ENCODE measurements at regions not wholly inside any gene's neighbourhood (a gene's known extent, or its start where the extent isn't known, plus 50 kb on each side); places are given as distances from the start of the nearest gene placed in this dataset.

GRCh38 chr20:9981829-9982228 is 53.0 kb upstream of the ANKEF1 start:
- no peak for DNase-seq

- DNase-seq, result peak; percentile 90
Observed at GRCh38 chr20:9978397-9979004, 56.3 kb upstream of the ANKEF1 start.

GRCh38 chr20:9977629-9978028 is 57.2 kb upstream of the ANKEF1 start:
- DNase-seq, result no peak

- DNase-seq, result no peak
Observed at GRCh38 chr20:9974324-9974723, 60.5 kb upstream of the ANKEF1 start.

- DNase-seq, result no peak
Observed at GRCh38 chr20:9971746-9972145, 63.0 kb upstream of the ANKEF1 start.

DNA sequence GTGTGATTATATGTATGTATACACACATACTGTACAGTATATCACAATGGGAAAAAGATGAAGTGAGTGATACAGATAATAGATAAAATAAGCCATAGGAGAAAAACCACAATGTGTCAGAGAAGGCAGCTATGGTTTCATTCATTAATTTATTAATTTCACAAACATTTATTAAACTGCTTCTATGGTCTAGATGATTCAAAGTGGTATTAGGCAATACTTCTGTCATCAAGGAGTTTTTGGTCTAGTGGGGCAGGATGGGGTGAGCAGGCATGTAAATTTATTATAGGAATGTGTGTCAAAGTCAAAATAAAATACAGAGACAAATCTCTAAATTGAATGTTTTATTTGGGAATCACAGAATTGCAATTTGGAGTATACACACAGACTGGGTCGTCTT is 65.2 kb upstream of the ANKEF1 start:
- no peak for DNase-seq

- no peak for DNase-seq
Observed at GRCh38 chr20:9968015-9968414, 66.8 kb upstream of the ANKEF1 start.

DNA sequence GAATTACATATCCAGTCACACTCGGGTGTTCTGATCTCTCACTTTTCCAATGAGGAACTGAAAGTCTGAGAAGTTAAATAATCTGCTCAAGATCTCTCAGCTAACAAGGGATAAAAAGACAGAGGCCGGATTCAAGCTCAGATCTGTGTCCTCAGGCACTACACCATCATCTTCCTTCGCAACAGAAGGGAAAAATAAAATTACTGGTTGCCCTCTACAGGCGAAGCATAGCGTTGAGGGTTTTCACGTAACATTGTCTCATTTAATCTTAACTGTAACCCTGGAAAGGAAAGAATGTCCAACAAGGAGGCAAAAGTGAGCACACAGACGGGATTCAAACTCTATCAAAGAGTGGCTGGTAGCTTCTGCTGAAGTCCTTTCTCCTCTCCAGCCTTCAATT is 67.8 kb upstream of the ANKEF1 start:
- no peak for DNase-seq

- no peak for DNase-seq
Observed at GRCh38 chr20:9963029-9963428, 71.8 kb upstream of the ANKEF1 start.

GRCh38 chr20:9958693-9959092 is 76.1 kb upstream of the ANKEF1 start:
- DNase-seq, result no peak

DNA sequence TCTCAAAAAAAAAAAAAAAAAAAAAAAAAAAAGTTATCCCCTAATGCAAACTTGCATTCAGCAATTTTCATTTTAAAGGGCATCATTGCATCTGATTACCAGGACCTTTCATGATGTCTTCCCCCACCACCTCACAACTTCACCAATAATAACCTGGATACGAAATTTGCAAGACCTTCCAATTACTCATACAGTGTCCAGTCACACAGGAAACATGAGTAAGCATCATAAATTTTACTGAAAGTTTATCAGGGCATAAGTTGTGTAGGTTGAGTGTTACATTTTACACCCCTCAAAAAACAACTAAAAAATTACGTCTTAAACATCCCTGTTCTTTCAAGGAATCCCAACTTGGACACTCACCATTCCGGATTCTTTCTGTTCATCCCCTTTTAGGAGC is 79.1 kb upstream of the ANKEF1 start:
- no peak for DNase-seq

- no peak for DNase-seq
Observed at GRCh38 chr20:9949563-9949962, 85.2 kb upstream of the ANKEF1 start.

DNA sequence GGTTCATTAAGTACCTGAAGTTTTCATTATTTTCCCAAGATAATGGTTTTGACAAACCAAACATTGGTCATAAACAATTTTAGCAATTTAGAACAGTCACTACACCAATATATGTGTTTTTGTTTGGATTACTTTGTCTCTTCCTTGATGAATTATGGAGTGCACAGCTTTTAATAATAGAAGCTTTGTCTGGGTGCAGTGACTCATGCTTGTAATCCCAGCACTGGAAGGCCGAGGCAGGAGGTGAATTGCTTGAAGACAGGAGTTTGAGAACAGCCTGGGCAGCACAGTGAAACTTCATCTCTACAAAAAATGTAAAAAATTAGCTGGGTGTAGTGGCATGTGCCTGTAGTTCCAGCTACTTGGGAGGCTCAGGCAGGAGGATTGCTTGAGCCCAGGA is 89.4 kb upstream of the ANKEF1 start:
- DNase-seq, result no peak

GRCh38 chr20:9942736-9943135 is 92.1 kb upstream of the ANKEF1 start:
- DNase-seq, result no peak

DNA sequence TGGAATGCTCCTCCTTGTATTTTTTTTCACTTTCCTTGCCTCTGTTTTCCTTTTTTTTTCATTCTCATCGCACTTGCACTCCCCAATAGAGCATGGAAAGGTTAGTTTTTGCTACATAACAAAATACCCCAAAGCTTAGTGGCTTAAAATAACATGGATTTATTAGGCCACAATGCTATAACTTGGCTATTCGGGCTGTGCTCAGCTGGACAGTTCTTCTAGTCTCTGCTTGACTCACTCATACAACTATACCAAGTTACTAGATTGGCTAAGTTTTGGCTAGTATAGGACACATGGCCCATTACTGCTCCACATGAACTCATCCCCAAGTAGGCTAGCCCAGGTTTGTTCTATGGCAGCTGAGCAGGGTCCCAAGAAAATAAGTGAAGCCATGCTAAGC is 94.5 kb upstream of the ANKEF1 start:
- DNase-seq, result no peak

- DNase-seq, result no peak
Observed at GRCh38 chr20:9939231-9939630, 95.6 kb upstream of the ANKEF1 start.

DNA sequence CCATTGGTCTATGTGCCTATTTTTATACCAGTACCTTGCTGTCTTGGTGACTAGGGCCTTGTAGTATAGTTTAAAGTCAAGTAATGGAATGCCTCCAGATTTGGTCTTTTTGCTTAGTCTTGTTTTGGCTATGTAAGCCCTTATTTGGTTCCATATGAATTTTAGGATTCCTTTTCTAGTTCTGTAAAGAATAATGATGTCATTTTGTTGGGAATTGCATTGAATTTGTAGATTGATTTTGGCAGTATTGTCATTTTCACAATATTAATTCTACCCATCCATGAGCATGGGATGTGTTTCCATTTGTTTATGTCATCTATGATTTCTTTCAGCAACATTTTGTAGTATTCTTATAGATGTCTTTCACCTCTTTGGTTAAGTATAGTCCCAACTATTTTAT is 96.4 kb upstream of the PAK5 start:
- no peak for DNase-seq

DNA sequence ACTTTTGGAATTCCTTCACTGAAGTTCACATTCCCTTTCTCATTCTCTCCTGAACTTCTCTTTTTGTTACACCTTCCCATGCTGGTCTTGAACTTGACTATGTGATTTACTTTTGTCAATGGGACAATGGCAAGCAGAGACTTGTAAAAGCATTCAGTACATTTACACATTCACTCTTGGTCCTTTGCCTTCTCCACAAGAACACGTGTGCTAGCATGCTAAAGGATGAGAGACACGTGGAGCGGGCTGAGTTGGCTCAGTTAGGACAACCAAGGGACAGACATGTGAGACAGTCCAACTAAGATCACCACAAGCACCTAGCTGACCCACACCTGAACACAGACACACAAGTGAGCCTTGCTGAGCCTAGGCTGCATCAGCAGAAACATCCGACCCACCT is 91.3 kb upstream of the PAK5 start:
- no peak for DNase-seq

GRCh38 chr20:9928955-9929354 is 90.1 kb upstream of the PAK5 start:
- DNase-seq, result no peak

- DNase-seq, result no peak
Observed at GRCh38 chr20:9928281-9928737, 89.4 kb upstream of the PAK5 start.

GRCh38 chr20:9927224-9927623 is 88.3 kb upstream of the PAK5 start:
- DNase-seq, result no peak

GRCh38 chr20:9926476-9926875 is 87.6 kb upstream of the PAK5 start:
- no peak for DNase-seq

- no peak for DNase-seq
Observed at GRCh38 chr20:9926007-9926406, 87.1 kb upstream of the PAK5 start.

DNA sequence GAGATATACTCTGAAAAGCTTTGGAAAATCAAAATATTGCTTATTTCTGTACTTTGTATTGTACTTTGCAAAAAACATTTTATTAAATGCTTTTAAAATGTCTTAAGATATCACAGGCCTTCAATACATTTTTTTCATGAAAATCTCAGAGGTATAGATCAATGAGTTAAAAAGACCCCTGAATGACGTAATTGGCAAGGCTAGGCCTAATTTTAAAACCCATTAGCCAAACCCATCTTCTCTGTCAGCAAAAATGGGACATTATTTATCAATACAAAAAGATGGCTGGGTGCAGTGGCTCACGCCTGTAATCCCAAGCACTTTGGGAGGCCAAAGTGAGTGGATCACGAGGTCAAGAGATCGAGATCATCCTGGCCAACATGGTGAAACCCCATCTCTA is 84.8 kb upstream of the PAK5 start:
- no peak for DNase-seq

GRCh38 chr20:9920866-9921265 is 82.0 kb upstream of the PAK5 start:
- no peak for DNase-seq
